H1 (cell line): ENCODE measurements at regions not wholly inside any gene's neighbourhood (a gene's known extent, or its start where the extent isn't known, plus 50 kb on each side); places are given as distances from the start of the nearest gene placed in this dataset.

Experiments
- CTCF ChIA-PET: fragments of 300-600 bp; sonication (Branson Sonifier 250); formaldehyde crosslinking; loops from one replicate; lab custom pipeline; 2021; ENCODE audit not compliant: partially characterized antibody; lab: Charles Lee
- POLR2A ChIA-PET: fragments of 300-600 bp; sonication (Branson Sonifier 250); formaldehyde crosslinking; loops from one replicate; lab custom pipeline; 2021; ENCODE audit warnings: inconsistent platforms; ENCODE audit not compliant: partially characterized antibody; lab: Charles Lee
- DNase-seq, 2 experiments: peaks; one replicate each; pipeline versions ENCODE4 v3.0.0 to v3.0.0-alpha.2; 2010 to 2022; ENCODE audit warnings: low spot score in 2 of 2, low read depth in 1 of 2, mixed read lengths in 1 of 2
- FAIRE-seq: peaks from 2 replicates; lab custom pipeline; 2011; peaks lifted over from hg19 to GRCh38; lab: Jason Lieb, UNC
- H2AFZ ChIP-seq: 2 replicates; pipeline ENCODE4 v1.8.1; 2012; ENCODE audit warnings: low read length, inconsistent platforms
- H2AK5ac ChIP-seq: 2 replicates; pipeline ENCODE4 v1.6.1; 2013; ENCODE audit warnings: low read depth, low read length
- H2BK120ac ChIP-seq: replicated peaks from 2 replicates; pipeline ENCODE3; 2013; ENCODE audit warnings: low read depth, low read length, inconsistent platforms
- H2BK12ac ChIP-seq: 2 replicates; pipeline ENCODE4 v1.6.1; 2013; ENCODE audit warnings: low read depth, low read length
- H2BK15ac ChIP-seq: 2 replicates; pipeline ENCODE4 v1.6.1; 2013; ENCODE audit warnings: low read length
- H2BK20ac ChIP-seq: 2 replicates; pipeline ENCODE4 v1.6.1; 2013; ENCODE audit warnings: low read length
- H2BK5ac ChIP-seq: 2 replicates; pipeline ENCODE4 v1.6.1; 2013; ENCODE audit warnings: low read depth, low read length
- H3K14ac ChIP-seq: 2 replicates; pipeline ENCODE4 v1.6.1; 2013; ENCODE audit warnings: inconsistent platforms; ENCODE audit not compliant: insufficient read length
- H3K18ac ChIP-seq: 2 replicates; pipeline ENCODE4 v1.6.1; 2013; ENCODE audit warnings: low read length; ENCODE audit errors: extremely low read depth
- H3K23ac ChIP-seq: 2 replicates; pipeline ENCODE4 v1.6.1; 2013; ENCODE audit warnings: inconsistent platforms; ENCODE audit not compliant: insufficient read length
- H3K23me2 ChIP-seq: 2 replicates; pipeline ENCODE4 v1.6.1; 2013; ENCODE audit warnings: low read depth, low read length
- H3K27ac ChIP-seq: 2 replicates; pipeline ENCODE4 v1.6.1; 2011; ENCODE audit warnings: low read depth, low read length, inconsistent platforms
- H3K27me3 ChIP-seq, 4 experiments: replicated peaks in 1 of 4; 1 replicate in 1 of 4; 2 replicates in 3 of 4; pipeline versions ENCODE4 v1.6.1 to v1.8.1; 2011 to 2013; ENCODE audit warnings: low read length in 3 of 4, mild to moderate bottlenecking in 3 of 4, inconsistent platforms in 2 of 4, mixed read lengths in 2 of 4, moderate library complexity in 1 of 4; ENCODE audit not compliant: control insufficient read depth in 3 of 4, insufficient read depth in 3 of 4; ENCODE audit errors: extremely low read depth in 1 of 4
- H3K36me3 ChIP-seq, 4 experiments: 2 replicates each; pipeline versions ENCODE4 v1.6.1 to v1.8.1; 2011 to 2013; ENCODE audit warnings: mild to moderate bottlenecking in 4 of 4, low read length in 3 of 4, moderate library complexity in 2 of 4, control low read depth in 1 of 4, inconsistent platforms in 1 of 4; ENCODE audit not compliant: insufficient read depth in 4 of 4, control insufficient read depth in 2 of 4
- H3K4ac ChIP-seq: replicated peaks from 2 replicates; pipeline ENCODE3; 2013; ENCODE audit warnings: low read length, low read depth, mixed read lengths, inconsistent platforms; ENCODE audit not compliant: insufficient read length
- H3K4me1 ChIP-seq, 4 experiments: replicated peaks in 1 of 4; 1 replicate in 1 of 4; 2 replicates in 3 of 4; pipeline versions ENCODE4 v1.6.1 to v1.8.1; 2011 to 2013; ENCODE audit warnings: low read length in 3 of 4, inconsistent platforms in 2 of 4, mixed read lengths in 1 of 4; ENCODE audit not compliant: insufficient read depth in 4 of 4, control insufficient read depth in 3 of 4
- H3K4me2 ChIP-seq, 2 experiments: 2 replicates each; pipeline versions ENCODE4 v1.6.1 to v1.8.1; 2011 to 2013; ENCODE audit warnings: low read depth in 2 of 2, low read length in 2 of 2, control low read depth in 1 of 2, inconsistent platforms in 1 of 2, mild to moderate bottlenecking in 1 of 2; ENCODE audit not compliant: insufficient read depth in 1 of 2
- H3K4me3 ChIP-seq, 4 experiments: fragments of 200-600, 300-600 bp in 1 of 4; sonication (generic), shearing (Covaris generic), sonication (Bioruptor Twin) in 1 of 4; 2 replicates each; pipeline versions ENCODE4 v1.5.1 to v1.8.1; 2011 to 2016; ENCODE audit warnings: low read length in 4 of 4, low read depth in 3 of 4, control low read depth in 2 of 4, inconsistent platforms in 2 of 4, mild to moderate bottlenecking in 2 of 4, mixed read lengths in 1 of 4, moderate library complexity in 1 of 4; ENCODE audit not compliant: insufficient read depth in 2 of 4; ENCODE audit errors: extremely low read depth in 1 of 4
- H3K56ac ChIP-seq: replicated peaks from 2 replicates; pipeline ENCODE3; 2013; ENCODE audit warnings: low read depth, mild to moderate bottlenecking, mixed read lengths, low read length, inconsistent platforms; ENCODE audit not compliant: insufficient read length
- H3K79me1 ChIP-seq: 2 replicates; pipeline ENCODE4 v1.6.1; 2013; ENCODE audit warnings: low read depth, low read length, control low read depth
- H3K79me2 ChIP-seq, 2 experiments: 2 replicates each; pipeline versions ENCODE4 v1.6.1 to v1.8.1; 2012 to 2013; ENCODE audit warnings: low read length in 2 of 2, mild to moderate bottlenecking in 2 of 2, inconsistent platforms in 1 of 2; ENCODE audit not compliant: insufficient read depth in 2 of 2, control insufficient read depth in 1 of 2
- H3K9ac ChIP-seq, 4 experiments: replicated peaks in 1 of 4; 1 replicate in 1 of 4; 2 replicates in 3 of 4; pipeline versions ENCODE4 v1.6.1 to v1.8.1; 2011 to 2013; ENCODE audit warnings: low read depth in 3 of 4, low read length in 3 of 4, control low read depth in 2 of 4, mild to moderate bottlenecking in 2 of 4, moderate library complexity in 2 of 4, inconsistent platforms in 1 of 4; ENCODE audit errors: extremely low read depth in 1 of 4
- H3K9me3 ChIP-seq, 2 experiments: 2 replicates each; pipeline versions ENCODE4 v1.6.1 to v1.8.1; 2012 to 2013; ENCODE audit warnings: mild to moderate bottlenecking in 2 of 2, moderate library complexity in 2 of 2, control low read depth in 1 of 2, inconsistent platforms in 1 of 2, low read depth in 1 of 2, low read length in 1 of 2, mixed read lengths in 1 of 2; ENCODE audit not compliant: insufficient read depth in 2 of 2
- H4K20me1 ChIP-seq, 2 experiments: replicated peaks in 1 of 2; 2 replicates each; pipeline versions ENCODE3 to v1.8.1; 2011 to 2013; ENCODE audit warnings: inconsistent platforms in 2 of 2, low read length in 2 of 2, mild to moderate bottlenecking in 1 of 2; ENCODE audit not compliant: insufficient read depth in 2 of 2, control insufficient read depth in 1 of 2
- H4K5ac ChIP-seq: 2 replicates; pipeline ENCODE4 v1.6.1; 2013; ENCODE audit warnings: low read length, low read depth, mixed read lengths, inconsistent platforms; ENCODE audit not compliant: insufficient read length
- H4K8ac ChIP-seq: 2 replicates; pipeline ENCODE4 v1.8.0; 2013; ENCODE audit warnings: mild to moderate bottlenecking, moderate library complexity, low read length, inconsistent platforms; ENCODE audit not compliant: insufficient read depth; ENCODE audit errors: extremely low read depth
- H4K91ac ChIP-seq: replicated peaks from 2 replicates; pipeline ENCODE3; 2013; ENCODE audit warnings: low read length, mixed read lengths, inconsistent platforms; ENCODE audit not compliant: insufficient read length
- ASH2L ChIP-seq: fragments of 200-600, 300-600 bp; sonication (generic); IDR thresholded peaks from one replicate; pipeline ENCODE4 v1.7.1; 2017; ENCODE audit warnings: low read length
- CBX5 ChIP-seq: fragments of 300-800, 300-1000 bp; sonication (generic); IDR thresholded peaks from 2 replicates; pipeline ENCODE4 v1.7.1; 2016; ENCODE audit warnings: antibody characterized with exemption, low read length, low read depth
- CBX8 ChIP-seq: fragments of 300-800, 300-1000 bp; sonication (generic); IDR thresholded peaks from 2 replicates; pipeline ENCODE4 v1.7.1; 2016; ENCODE audit warnings: low read depth, low read length, borderline replicate concordance
- EGR1 ChIP-seq: IDR thresholded peaks from 2 replicates; pipeline ENCODE4 v1.6.1; 2011; ENCODE audit warnings: low read depth, low read length, borderline replicate concordance
- GABPA ChIP-seq: IDR thresholded peaks from 2 replicates; pipeline ENCODE4 v1.6.1; 2011; ENCODE audit warnings: mild to moderate bottlenecking, low read length, moderate library complexity, borderline replicate concordance; ENCODE audit not compliant: insufficient read depth
- KDM1A ChIP-seq: fragments of 200-600, 300-600 bp; sonication (generic); IDR thresholded peaks from 2 replicates; pipeline ENCODE4 v1.7.1; 2016; ENCODE audit warnings: mild to moderate bottlenecking, low read length, borderline replicate concordance
- POU5F1 ChIP-seq: IDR thresholded peaks from 2 replicates; pipeline ENCODE4 v1.6.1; 2011; ENCODE audit warnings: low read depth, mild to moderate bottlenecking, low read length, moderate library complexity
- RNF2 ChIP-seq: fragments of 200-900, 300-1000 bp; sonication (generic); IDR thresholded peaks from 2 replicates; pipeline ENCODE4 v1.7.1; 2016; ENCODE audit warnings: borderline replicate concordance, low read depth, mild to moderate bottlenecking, antibody characterized with exemption, low read length; ENCODE audit not compliant: poor library complexity, severe bottlenecking; ENCODE audit errors: missing control alignments
- SAP30 ChIP-seq: fragments of 300-600 bp; sonication (generic); IDR thresholded peaks from 2 replicates; pipeline ENCODE4 v1.7.1; 2012; ENCODE audit warnings: low read length, moderate library complexity, mild to moderate bottlenecking, inconsistent platforms; ENCODE audit not compliant: insufficient read depth, insufficient replicate concordance
- SRF ChIP-seq: IDR thresholded peaks from 2 replicates; pipeline ENCODE4 v1.6.1; 2011; ENCODE audit warnings: mild to moderate bottlenecking, low read depth, low read length, moderate library complexity
- TAF1 ChIP-seq: IDR thresholded peaks from 2 replicates; pipeline ENCODE4 v1.6.1; 2011; ENCODE audit warnings: mild to moderate bottlenecking, low read depth, low read length
- ZNF274 ChIP-seq: IDR thresholded peaks from 2 replicates; pipeline ENCODE4 v1.7.0; 2012; ENCODE audit warnings: low read length, borderline replicate concordance; ENCODE audit errors: extremely low read depth
- WGBS, 2 experiments: shearing (Covaris generic) in 1 of 2; methylation state at CpG; one replicate each; pipeline versions ENCODE4 v1.1.6 to v1.1.7; 2013 to 2015; ENCODE audit warnings: low lambda C conversion rate in 2 of 2, mixed read lengths in 2 of 2, inconsistent platforms in 1 of 2, low coverage in 1 of 2, missing lambda C conversion rate in 1 of 2; ENCODE audit not compliant: insufficient replicate concordance in 2 of 2, insufficient coverage in 1 of 2, insufficient read length in 1 of 2; ENCODE audit errors: extremely low coverage in 1 of 2, missing lambda C conversion rate in 1 of 2; 5-methylcytosine and 5-hydroxymethylcytosine counted together

DNA sequence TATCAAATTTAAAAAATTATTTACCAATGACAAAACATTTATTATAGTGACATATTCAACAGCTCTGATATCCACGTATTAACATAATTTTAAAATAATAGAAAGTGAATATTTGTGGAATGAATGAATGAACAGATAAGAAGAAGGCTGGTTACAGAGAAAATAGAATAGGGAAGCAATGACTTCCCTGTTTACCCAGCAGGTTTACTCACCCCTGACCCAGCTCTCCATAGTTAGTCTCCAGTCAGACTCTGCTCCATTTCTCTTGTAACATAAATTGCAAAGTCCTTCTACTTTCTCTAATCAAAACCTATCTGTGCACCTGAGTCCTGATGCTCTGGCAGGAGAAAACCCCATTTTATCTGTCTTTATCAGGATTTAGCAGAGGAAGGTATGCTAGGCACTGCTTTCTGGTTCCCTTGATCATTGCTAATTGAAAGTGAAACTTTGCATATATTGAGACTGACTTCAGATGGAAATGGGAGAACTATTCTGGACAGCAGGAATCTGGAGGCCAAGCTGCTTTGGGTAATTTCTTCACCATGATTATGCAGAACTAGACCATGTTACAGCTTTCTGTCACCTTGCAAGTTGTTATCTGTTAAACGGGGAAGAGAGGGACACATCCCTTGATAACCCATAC lies 363.0 kb downstream of the FAT4 start:
- no peak overlapping the region for H3K9ac ChIP-seq
- H3K4ac ChIP-seq: no peak overlapping the region
- POLR2A ChIA-PET: no interaction called here

More for the DNA sequence above, 363.0 kb downstream of the FAT4 start:
- H3K79me2 ChIP-seq: no peaks in the 10 kb centered on the region
- DNase-seq (no peak), FAIRE-seq (no peak)
- no peak overlapping the region for H3K18ac ChIP-seq
- H2BK12ac ChIP-seq: no peak overlapping the region
- H2AK5ac ChIP-seq: no peak overlapping the region
- H3K27ac ChIP-seq: no peak overlapping the region
- H3K4me3 ChIP-seq: no peak overlapping the region
- CTCF ChIA-PET: no interaction called here
- H3K36me3 ChIP-seq: no peaks in the 10 kb centered on the region
- no peak overlapping the region for H4K8ac ChIP-seq
- H3K4me2 ChIP-seq: no peak overlapping the region
- H3K14ac ChIP-seq: no peak overlapping the region
- no peak overlapping the region for H3K23ac ChIP-seq
- no peak overlapping the region for H2BK5ac ChIP-seq
- H2BK20ac ChIP-seq: no peak overlapping the region
- no peak overlapping the region for H2BK120ac ChIP-seq
- H4K91ac ChIP-seq: no peak overlapping the region
- H3K23me2 ChIP-seq: no peaks in the 10 kb centered on the region
- H3K79me1 ChIP-seq: no peaks in the 10 kb centered on the region
- H3K9me3 ChIP-seq: no peaks in the 10 kb centered on the region; a peak in 1 of 4 replicates
- TF ChIP-seq CBX8 (no peak), ASH2L (no peak), ZNF274 (no peak), KDM1A (no peak), TAF1 (no peak), SRF (no peak), RNF2 (no peak), POU5F1 (no peak), SAP30 (no peak), GABPA (no peak), EGR1 (no peak), CBX5 (no peak)
- H2AFZ ChIP-seq: no peak overlapping the region
- H3K56ac ChIP-seq: no peak overlapping the region
- H2BK15ac ChIP-seq: no peak overlapping the region
- no peaks in the 10 kb centered on the region; a peak in 4 of 7 replicates for H3K4me1 ChIP-seq
- WGBS, 2 experiments: 84% methylated on average over 2 of the region's 2 CpGs; no CpG with 5 or more reads in 1 of the 2 experiments
- no peak overlapping the region for H4K5ac ChIP-seq
- no peaks in the 10 kb centered on the region for H4K20me1 ChIP-seq
- no peaks in the 10 kb centered on the region for H3K27me3 ChIP-seq
